ENCODE measurements at regions not wholly inside any gene's neighbourhood (a gene's known extent, or its start where the extent isn't known, plus 50 kb on each side); places are given as distances from the start of the nearest gene placed in this dataset.

DNA sequence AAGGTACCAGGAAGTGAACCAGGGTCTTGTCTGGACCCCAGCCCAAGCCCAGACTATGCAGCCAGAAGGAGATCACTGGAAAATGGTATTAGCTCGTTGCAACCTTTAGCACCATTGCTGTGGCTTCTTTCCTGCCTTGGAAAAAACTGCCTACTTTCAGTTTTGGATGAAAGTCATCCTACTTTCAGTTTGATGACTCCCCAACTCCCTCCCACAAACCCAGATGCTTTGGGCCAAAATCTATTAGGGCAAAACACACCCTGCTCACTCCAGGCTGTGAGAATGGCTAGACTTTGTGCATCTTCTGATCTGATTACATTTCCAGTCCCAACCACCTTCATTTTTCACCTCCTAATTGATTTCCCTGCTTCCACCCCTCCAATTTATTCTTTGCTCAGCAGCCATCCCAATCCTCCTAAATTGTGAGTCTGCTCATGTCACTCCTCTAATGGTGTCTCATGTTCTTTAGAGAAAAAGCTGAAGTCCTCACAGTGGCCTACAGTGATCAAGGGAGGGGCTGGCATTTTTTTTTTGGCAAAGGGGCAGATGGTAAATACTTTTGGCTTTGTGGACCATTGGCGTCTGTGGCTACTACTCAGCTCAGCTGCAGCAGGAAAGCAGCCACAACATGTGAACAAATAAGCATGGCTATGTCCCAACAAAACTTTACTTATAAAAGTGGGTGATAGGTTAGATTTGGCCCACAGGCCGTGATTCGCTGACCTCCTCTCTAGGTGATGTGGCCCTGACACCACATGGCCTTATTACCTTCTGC, 368.7 kb downstream of the SLC4A3 start:
- TF ChIP-seq, protein P1, sequence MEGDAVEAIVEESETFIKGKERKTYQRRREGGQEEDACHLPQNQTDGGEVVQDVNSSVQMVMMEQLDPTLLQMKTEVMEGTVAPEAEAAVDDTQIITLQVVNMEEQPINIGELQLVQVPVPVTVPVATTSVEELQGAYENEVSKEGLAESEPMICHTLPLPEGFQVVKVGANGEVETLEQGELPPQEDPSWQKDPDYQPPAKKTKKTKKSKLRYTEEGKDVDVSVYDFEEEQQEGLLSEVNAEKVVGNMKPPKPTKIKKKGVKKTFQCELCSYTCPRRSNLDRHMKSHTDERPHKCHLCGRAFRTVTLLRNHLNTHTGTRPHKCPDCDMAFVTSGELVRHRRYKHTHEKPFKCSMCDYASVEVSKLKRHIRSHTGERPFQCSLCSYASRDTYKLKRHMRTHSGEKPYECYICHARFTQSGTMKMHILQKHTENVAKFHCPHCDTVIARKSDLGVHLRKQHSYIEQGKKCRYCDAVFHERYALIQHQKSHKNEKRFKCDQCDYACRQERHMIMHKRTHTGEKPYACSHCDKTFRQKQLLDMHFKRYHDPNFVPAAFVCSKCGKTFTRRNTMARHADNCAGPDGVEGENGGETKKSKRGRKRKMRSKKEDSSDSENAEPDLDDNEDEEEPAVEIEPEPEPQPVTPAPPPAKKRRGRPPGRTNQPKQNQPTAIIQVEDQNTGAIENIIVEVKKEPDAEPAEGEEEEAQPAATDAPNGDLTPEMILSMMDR (IDR thresholded peaks at IDR 0.05; ENCODE audit: poor library complexity) = no peak
- no peak for TF ChIP-seq EZH2 (IDR thresholded peaks at IDR 0.05; ENCODE audit: borderline replicate concordance)
- TF ChIP-seq EZH2phosphoT487 (IDR thresholded peaks at IDR 0.05; ENCODE audit: low read depth, severe bottlenecking, unreplicated experiment) = no peak

Measured in hepatocyte (in vitro differentiated cells).